Right lobe of liver (tissue), 4 donors: ENCODE measurements at regions not wholly inside any gene's neighbourhood (a gene's known extent, or its start where the extent isn't known, plus 50 kb on each side); places are given as distances from the start of the nearest gene placed in this dataset.

Experiments used
- POLR2A ChIP-seq: fragments of 450-650 bp; IDR thresholded peaks from one replicate; pipeline ENCODE4 v1.6.1; 2017; ENCODE audit warnings: antibody characterized with exemption, mild to moderate bottlenecking
- TF ChIP-seq, protein P1 (sequence below), 4 donors: fragments of 200-600 bp in 3 of 4; fragments of 450-650 bp in 1 of 4; IDR thresholded peaks; one replicate each; pipeline versions ENCODE4 v1.5.1 to v1.8.0; 2016 to 2022; ENCODE audit warnings: antibody characterized with exemption in 4 of 4, mild to moderate bottlenecking in 2 of 4
- donor health status: DM: no; HTN: no; CAD: no.
- donor health status: DM: no; HTN: no; CAD: no.
- donor health status: DM: no; HTN: yes; CAD: no.

- TF ChIP-seq, protein P1, sequence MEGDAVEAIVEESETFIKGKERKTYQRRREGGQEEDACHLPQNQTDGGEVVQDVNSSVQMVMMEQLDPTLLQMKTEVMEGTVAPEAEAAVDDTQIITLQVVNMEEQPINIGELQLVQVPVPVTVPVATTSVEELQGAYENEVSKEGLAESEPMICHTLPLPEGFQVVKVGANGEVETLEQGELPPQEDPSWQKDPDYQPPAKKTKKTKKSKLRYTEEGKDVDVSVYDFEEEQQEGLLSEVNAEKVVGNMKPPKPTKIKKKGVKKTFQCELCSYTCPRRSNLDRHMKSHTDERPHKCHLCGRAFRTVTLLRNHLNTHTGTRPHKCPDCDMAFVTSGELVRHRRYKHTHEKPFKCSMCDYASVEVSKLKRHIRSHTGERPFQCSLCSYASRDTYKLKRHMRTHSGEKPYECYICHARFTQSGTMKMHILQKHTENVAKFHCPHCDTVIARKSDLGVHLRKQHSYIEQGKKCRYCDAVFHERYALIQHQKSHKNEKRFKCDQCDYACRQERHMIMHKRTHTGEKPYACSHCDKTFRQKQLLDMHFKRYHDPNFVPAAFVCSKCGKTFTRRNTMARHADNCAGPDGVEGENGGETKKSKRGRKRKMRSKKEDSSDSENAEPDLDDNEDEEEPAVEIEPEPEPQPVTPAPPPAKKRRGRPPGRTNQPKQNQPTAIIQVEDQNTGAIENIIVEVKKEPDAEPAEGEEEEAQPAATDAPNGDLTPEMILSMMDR (IDR thresholded peaks at IDR 0.05) = no peak
- no peak for TF ChIP-seq POLR2A
Measured at GRCh38 chr17:13160790-13161189, 143.0 kb upstream of the ELAC2 start.
